HG02763 (cell line): ENCODE measurements at regions not wholly inside any gene's neighbourhood (a gene's known extent, or its start where the extent isn't known, plus 50 kb on each side); places are given as distances from the start of the nearest gene placed in this dataset.

Experiments
- ATAC-seq: cut with Tn5 transposase; IDR thresholded peaks from one replicate; pipeline ENCODE4 v1.9.1; 2021; ENCODE audit warnings: mild to moderate bottlenecking, moderate library complexity; ENCODE audit not compliant: unreplicated experiment

GRCh38 chr2:71800851-71801250, 346.8 kb downstream of the CYP26B1 start:
- ATAC-seq, result no peak

GRCh38 chr2:71800106-71800809, 346.9 kb downstream of the DYSF start:
- no peak for ATAC-seq

GRCh38 chr2:71799013-71799575, 345.7 kb downstream of the DYSF start:
- ATAC-seq, result no peak

- ATAC-seq, result no peak
Measured at GRCh38 chr2:71798266-71799012, 345.1 kb downstream of the DYSF start.

GRCh38 chr2:71797035-71797810, 343.9 kb downstream of the DYSF start:
- ATAC-seq, result no peak

GRCh38 chr2:71796174-71796593, 342.8 kb downstream of the DYSF start:
- ATAC-seq, result no peak

GRCh38 chr2:71795486-71795885, 342.1 kb downstream of the DYSF start:
- no peak for ATAC-seq

GRCh38 chr2:71794611-71795010, 341.2 kb downstream of the DYSF start:
- ATAC-seq, result no peak

GRCh38 chr2:71793926-71794325, 340.6 kb downstream of the DYSF start:
- ATAC-seq, result no peak

GRCh38 chr2:71792926-71793761, 339.8 kb downstream of the DYSF start:
- ATAC-seq, result no peak

GRCh38 chr2:71791501-71792135, 338.3 kb downstream of the DYSF start:
- no peak for ATAC-seq

- no peak for ATAC-seq
Measured at GRCh38 chr2:71791061-71791450, 337.7 kb downstream of the DYSF start.

- no peak for ATAC-seq
Measured at GRCh38 chr2:71790226-71791060, 337.1 kb downstream of the DYSF start.

- ATAC-seq, result no peak
Measured at GRCh38 chr2:71789556-71790204, 336.3 kb downstream of the DYSF start.

- ATAC-seq, result no peak
Measured at GRCh38 chr2:71788601-71789240, 335.4 kb downstream of the DYSF start.

- ATAC-seq, result no peak
Measured at GRCh38 chr2:71788186-71788525, 334.8 kb downstream of the DYSF start.

GRCh38 chr2:71787476-71788185, 334.3 kb downstream of the DYSF start:
- ATAC-seq, result no peak

GRCh38 chr2:71787108-71787415, 333.7 kb downstream of the DYSF start:
- ATAC-seq, result no peak
